ENCODE measurements at regions not wholly inside any gene's neighbourhood (a gene's known extent, or its start where the extent isn't known, plus 50 kb on each side); places are given as distances from the start of the nearest gene placed in this dataset.
"Not testable (repeated sequence)": the region's sequence is repeated elsewhere in the genome, so short reads cannot be mapped to it uniquely, and the experiment has no call there.

GRCh38 chr18:62629031-62629430 lies 86.3 kb upstream of the PHLPP1 start:
- no peak for DNase-seq (ENCODE audit: low read depth)

DNA sequence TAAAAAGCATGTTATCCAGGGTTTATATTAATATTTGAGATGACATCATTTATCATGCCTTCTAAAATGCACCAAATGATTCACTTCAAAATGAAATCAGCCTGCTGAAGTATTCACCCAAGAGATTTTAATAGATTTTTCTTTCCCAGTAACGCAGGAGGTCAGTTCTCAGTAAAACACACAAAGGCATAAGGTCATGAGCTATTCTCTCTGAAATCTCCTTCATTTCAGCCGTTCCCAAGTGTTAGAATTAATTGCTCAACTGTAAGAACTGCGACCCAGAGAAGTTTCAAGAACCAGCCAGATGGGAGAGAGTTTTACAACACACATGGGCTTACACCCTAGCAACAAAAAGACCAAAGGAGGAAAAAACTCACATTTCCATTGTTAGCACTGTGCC lies 84.2 kb upstream of the PHLPP1 start:
- DNase-seq (ENCODE audit: low read depth), result no peak

GRCh38 chr18:62632788-62633455 lies 82.4 kb upstream of the PHLPP1 start:
- no peak for DNase-seq (ENCODE audit: low read depth)

GRCh38 chr18:62634458-62634857 lies 80.9 kb upstream of the PHLPP1 start:
- DNase-seq (ENCODE audit: low read depth), result no peak

GRCh38 chr18:62634979-62635630 lies 80.2 kb upstream of the PHLPP1 start:
- DNase-seq (ENCODE audit: low read depth), result no peak

DNA sequence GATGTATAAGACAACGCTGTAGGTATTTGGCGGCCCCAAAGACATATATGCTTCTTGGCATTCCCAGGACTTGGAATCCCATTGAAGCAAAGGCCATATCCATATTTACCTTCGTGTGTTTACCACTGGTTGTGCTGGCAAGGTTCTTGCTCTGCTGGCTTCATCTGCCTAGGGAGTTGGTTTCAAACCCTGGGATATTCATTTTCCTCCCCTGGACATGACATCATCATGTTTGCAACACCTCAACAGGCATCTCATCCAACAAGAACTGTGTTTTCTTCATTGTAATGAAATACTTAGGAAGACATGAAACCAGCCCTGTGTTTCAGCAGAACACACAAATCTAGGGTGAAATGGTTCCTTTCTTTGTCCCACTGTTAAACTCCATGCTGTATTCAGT lies 77.9 kb upstream of the PHLPP1 start:
- DNase-seq (ENCODE audit: low read depth), result no peak

GRCh38 chr18:62637807-62638687 lies 77.3 kb upstream of the PHLPP1 start:
- peak; percentile 15 for DNase-seq (ENCODE audit: low read depth)

- DNase-seq (ENCODE audit: low read depth), result no peak
Observed at GRCh38 chr18:62643181-62643580, 72.2 kb upstream of the PHLPP1 start.

DNA sequence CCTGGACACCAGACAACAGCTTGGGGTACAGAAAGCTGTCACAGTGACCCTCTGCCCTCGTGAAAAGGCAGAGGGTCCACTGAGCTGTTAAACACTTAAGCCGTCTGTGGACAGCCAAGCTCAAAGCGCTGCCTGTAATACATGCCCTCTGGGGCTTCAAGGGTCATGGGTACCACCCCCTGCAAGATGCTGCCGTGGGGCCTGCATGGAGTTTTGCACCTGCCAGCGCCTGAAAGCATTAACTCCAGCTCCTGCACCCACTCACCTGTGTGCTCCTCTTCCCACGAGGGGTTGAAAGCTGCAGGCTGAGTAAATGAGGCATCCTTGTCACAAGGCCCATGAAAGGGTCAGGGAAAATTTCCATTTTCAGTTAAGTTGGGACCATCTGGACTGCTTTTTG lies 70.6 kb upstream of the PHLPP1 start:
- no peak for DNase-seq (ENCODE audit: low read depth)

DNA sequence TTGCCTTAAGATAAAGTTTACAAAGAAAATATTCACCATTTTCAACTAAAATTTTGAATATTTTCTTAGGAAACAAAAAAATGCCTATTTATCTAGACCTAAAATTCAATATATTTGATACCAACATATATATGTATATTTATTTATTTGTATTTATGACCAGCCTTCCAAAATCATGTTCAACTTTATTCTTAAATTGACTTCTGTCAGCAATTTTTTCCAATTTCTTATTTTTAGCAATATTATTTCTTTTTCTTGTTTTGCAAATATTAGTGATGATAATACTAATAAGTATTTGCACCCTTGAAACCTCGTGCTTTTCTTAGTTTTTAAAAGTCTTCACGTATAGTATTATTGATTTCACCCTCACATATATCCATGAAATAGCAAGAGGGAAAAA lies 68.2 kb upstream of the PHLPP1 start:
- no peak for DNase-seq (ENCODE audit: low read depth)

GRCh38 chr18:62648045-62648678 lies 67.2 kb upstream of the PHLPP1 start:
- no peak for DNase-seq (ENCODE audit: low read depth)

DNA sequence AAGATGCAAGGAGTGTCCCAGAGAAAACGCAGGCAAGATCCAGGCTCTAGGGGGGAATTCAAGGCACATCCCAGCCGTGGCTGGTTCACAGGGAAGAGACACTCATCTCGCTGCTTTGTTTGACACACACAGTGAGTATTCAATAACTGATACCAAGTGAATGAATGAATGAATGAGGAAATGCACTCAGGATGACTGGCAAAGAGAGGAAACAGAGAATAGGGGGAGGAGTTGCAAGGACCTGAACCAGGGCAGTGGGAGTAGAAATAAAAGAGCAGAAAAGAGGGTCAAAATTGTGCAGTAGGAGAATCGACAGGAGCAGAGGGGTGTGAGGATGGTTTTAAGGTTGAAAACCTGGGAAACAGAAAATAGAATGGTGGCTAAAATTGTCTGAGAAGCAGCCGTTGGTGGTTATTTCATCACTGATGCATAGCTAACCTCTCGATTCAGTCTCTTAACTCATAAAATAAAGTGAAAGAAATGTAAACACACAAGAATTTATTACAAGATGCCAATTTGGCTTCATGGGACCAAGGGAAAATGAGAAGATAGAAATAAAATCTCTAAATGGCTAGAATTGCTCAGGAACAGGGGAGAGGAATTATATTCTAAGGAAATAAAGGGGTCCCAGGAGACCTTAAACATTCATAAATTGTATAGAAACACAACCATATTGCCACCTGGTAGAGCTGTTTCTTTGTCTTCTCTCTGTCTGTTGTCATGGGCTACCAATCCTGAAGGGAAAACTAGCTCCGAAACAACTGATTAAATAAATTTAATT lies 63.9 kb upstream of the PHLPP1 start:
- DNase-seq (ENCODE audit: low read depth), result no peak

DNA sequence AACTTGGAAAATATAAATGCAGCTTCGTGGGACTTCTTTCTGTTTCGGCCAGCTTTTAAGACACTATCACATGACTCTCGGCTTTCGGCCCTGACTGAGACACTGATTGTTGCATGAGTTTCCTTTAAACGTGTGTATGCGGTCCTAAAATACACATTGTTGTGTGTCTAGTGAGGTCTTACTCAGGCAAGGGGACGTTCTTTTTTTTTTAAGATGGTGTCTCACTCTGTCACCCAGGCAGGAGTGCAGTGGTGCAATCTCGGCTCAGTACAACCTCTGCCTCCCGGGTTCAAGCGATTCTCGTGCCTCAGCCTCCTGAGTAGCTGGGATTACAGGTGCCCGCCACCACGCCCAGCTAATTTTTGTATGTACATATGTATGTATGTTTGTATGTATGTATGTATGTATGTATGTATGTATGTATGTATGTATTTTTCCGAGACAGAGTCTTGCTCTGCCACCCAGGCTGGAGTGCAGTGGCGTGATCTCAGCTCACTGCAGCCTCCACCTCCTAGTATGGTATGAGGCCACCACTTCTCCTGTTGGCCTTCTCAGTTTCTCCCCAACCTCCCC lies 63.2 kb upstream of the PHLPP1 start:
- DNase-seq (ENCODE audit: low read depth), result not testable (repeated sequence)

GRCh38 chr18:62655520-62656219 lies 59.7 kb upstream of the PHLPP1 start:
- no peak for DNase-seq (ENCODE audit: low read depth)

DNA sequence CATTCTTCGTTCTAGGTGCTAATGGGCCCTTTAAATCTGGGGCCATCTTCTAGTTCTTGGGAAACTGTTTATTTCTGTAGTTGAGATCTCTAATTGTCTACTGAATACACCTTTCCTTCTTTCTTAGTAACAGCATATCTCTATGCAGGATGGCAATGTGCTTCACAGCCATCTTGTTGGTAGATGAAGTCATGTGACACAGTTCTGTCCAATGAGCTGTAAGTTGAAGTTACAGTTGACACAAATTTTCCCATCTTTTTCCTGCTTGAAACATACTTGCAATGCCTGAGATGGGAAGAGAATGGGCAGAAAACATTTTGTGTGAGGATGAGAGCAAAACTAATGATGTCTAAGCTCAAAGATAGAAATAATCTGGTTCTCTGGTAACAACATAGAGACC lies 57.3 kb upstream of the PHLPP1 start:
- no peak for DNase-seq (ENCODE audit: low read depth)

- DNase-seq (ENCODE audit: low read depth), result no peak
Observed at GRCh38 chr18:62659698-62660097, 55.6 kb upstream of the PHLPP1 start.

- DNase-seq (ENCODE audit: low read depth), result no peak
Observed at GRCh38 chr18:62660691-62661090, 54.6 kb upstream of the PHLPP1 start.

- DNase-seq (ENCODE audit: low read depth), result no peak
Observed at GRCh38 chr18:62663731-62664336, 51.5 kb upstream of the PHLPP1 start.

- DNase-seq (ENCODE audit: low read depth), result no peak
Observed at GRCh38 chr18:62664414-62664813, 50.9 kb upstream of the PHLPP1 start.

GRCh38 chr18:62665188-62665587 lies 50.2 kb upstream of the PHLPP1 start:
- DNase-seq (ENCODE audit: low read depth), result no peak

Data from stimulated activated CD8-positive, alpha-beta memory T cell treated with anti-CD3 and anti-CD28 coated beads, Interleukin-12 subunit alpha, Interleukin-12 subunit beta, amount 100 ng/mL, for 1 hour (primary cell).